Right lobe of liver (tissue), 6 donors: ENCODE measurements at regions not wholly inside any gene's neighbourhood (a gene's known extent, or its start where the extent isn't known, plus 50 kb on each side); places are given as distances from the start of the nearest gene placed in this dataset.

Source experiments
- ATAC-seq, 4 donors: fragments of 200-7000 bp; cut with Tn5 transposase; one replicate each; pipeline ENCODE4 v1.9.1; 2020; ENCODE audit warnings: mild to moderate bottlenecking in 4 of 4, moderate library complexity in 4 of 4
- DNase-seq, 3 donors: peaks; one replicate each; pipeline ENCODE4 v3.0.0-alpha.2; 2020
- H3K27ac ChIP-seq, 3 donors: fragments of 200-600 bp; one replicate each; pipeline ENCODE4 v1.8.0; 2022
- H3K27me3 ChIP-seq, 2 donors: fragments of 200-600 bp; one replicate each; pipeline ENCODE4 v1.8.0; 2022
- H3K36me3 ChIP-seq, 4 donors: fragments of 200-600 bp; sonication (generic) in 1 of 4; one replicate each; pipeline versions ENCODE4 v1.5.1 to v1.8.0; 2017 to 2022; ENCODE audit warnings: control low read depth in 1 of 4
- H3K4me1 ChIP-seq, 4 donors: fragments of 200-600 bp; sonication (generic) in 1 of 4; one replicate each; pipeline versions ENCODE4 v1.5.1 to v1.8.0; 2017 to 2022; ENCODE audit warnings: control low read depth in 1 of 4
- H3K4me3 ChIP-seq, 3 donors: fragments of 200-600 bp; one replicate each; pipeline ENCODE4 v1.8.0; 2022
- H3K9me3 ChIP-seq, 4 donors: fragments of 200-600 bp; sonication (generic) in 1 of 4; one replicate each; pipeline versions ENCODE4 v1.5.1 to v1.8.0; 2017 to 2022; ENCODE audit warnings: control low read depth in 1 of 4
- CTCF ChIP-seq, 4 donors: fragments of 200-600 bp in 3 of 4; fragments of 450-650 bp in 1 of 4; IDR thresholded peaks; one replicate each; pipeline versions ENCODE4 v1.5.1 to v1.8.0; 2016 to 2022; ENCODE audit warnings: antibody characterized with exemption in 4 of 4, mild to moderate bottlenecking in 2 of 4
- POLR2A ChIP-seq: fragments of 450-650 bp; IDR thresholded peaks from one replicate; pipeline ENCODE4 v1.6.1; 2017; ENCODE audit warnings: antibody characterized with exemption, mild to moderate bottlenecking
- WGBS: methylation state at CpG from one replicate; pipeline ENCODE4 v1.1.6; 2018; ENCODE audit warnings: low coverage, low lambda C conversion rate; ENCODE audit not compliant: insufficient coverage; ENCODE audit errors: missing lambda C conversion rate; 5-methylcytosine and 5-hydroxymethylcytosine counted together
- intact Hi-C, 2 donors: fragments of 100-400 bp; cut with DNase I; formaldehyde crosslinking; loops; one replicate each; pipeline versions ENCODE4 v1.11.2 to v1.14.1; 2022
- donor health status: DM: no; HTN: yes; CAD: no.
- donor health status: DM: no; HTN: no; CAD: no.
- donor health status: DM: no; HTN: no; CAD: no.
- donor health status: DM: no; HTN: yes; CAD: no.
- donor health status: DM: no; HTN: yes; CAD: no.

- WGBS: 40% methylated on average over 4 of the region's 4 CpGs
- intact Hi-C loops: no loop called here
- Histone ChIP-seq H3K27me3 (no peaks in the 10 kb centered on the region), H3K4me1 (no peaks in the 10 kb centered on the region), H3K4me3 (no peak overlapping the region), H3K9me3 (no peaks in the 10 kb centered on the region), H3K36me3 (no peaks in the 10 kb centered on the region), H3K27ac (no peak overlapping the region)
- ATAC-seq (no peak), DNase-seq (no peak)
- TF ChIP-seq CTCF (IDR thresholded peaks at IDR 0.05): no peak
- TF ChIP-seq POLR2A: no peak
Measured at GRCh38 chr3:31237887-31238286, 294.8 kb upstream of the STT3B start.

GRCh38 chr3:31240013-31240412, 292.7 kb upstream of the STT3B start:
- intact Hi-C loops: no loop called here
- H3K36me3 ChIP-seq: no peaks in the 10 kb centered on the region

GRCh38 chr3:31240466-31240865, 292.3 kb upstream of the STT3B start:
- 82% methylated on average over 1 of the region's 1 CpG for WGBS
- no peak for ATAC-seq
- no peak overlapping the region for H3K27ac ChIP-seq
- TF ChIP-seq POLR2A (no peak), CTCF (IDR thresholded peaks at IDR 0.05) (no peak)
- H3K9me3 ChIP-seq: no peaks in the 10 kb centered on the region
- no peak overlapping the region for H3K4me3 ChIP-seq
- intact Hi-C loops: no loop called here
- H3K36me3 ChIP-seq: no peaks in the 10 kb centered on the region
- no peaks in the 10 kb centered on the region for H3K4me1 ChIP-seq
- DNase-seq: no peak
- H3K27me3 ChIP-seq: no peaks in the 10 kb centered on the region

More at GRCh38 chr3:31240013-31240412, 292.7 kb upstream of the STT3B start:
- ATAC-seq (no peak), DNase-seq (no peak)
- Histone ChIP-seq H3K4me1 (no peaks in the 10 kb centered on the region), H3K4me3 (no peak overlapping the region), H3K27me3 (no peaks in the 10 kb centered on the region), H3K9me3 (no peaks in the 10 kb centered on the region), H3K27ac (no peak overlapping the region)
- 63% methylated on average over 5 of the region's 5 CpGs for WGBS
- TF ChIP-seq CTCF (IDR thresholded peaks at IDR 0.05): no peak
- TF ChIP-seq POLR2A: no peak

GRCh38 chr3:31240874-31241273, 291.9 kb upstream of the STT3B start:
- TF ChIP-seq POLR2A: no peak
- no peak for TF ChIP-seq CTCF (IDR thresholded peaks at IDR 0.05)
- ATAC-seq: no peak
- Histone ChIP-seq H3K9me3 (no peaks in the 10 kb centered on the region), H3K36me3 (no peaks in the 10 kb centered on the region), H3K4me3 (no peak overlapping the region), H3K4me1 (no peaks in the 10 kb centered on the region), H3K27me3 (no peaks in the 10 kb centered on the region), H3K27ac (no peak overlapping the region)
- WGBS: 36% methylated on average over 1 of the region's 1 CpG
- intact Hi-C loops: no loop called here
- DNase-seq: no peak

GRCh38 chr3:31241533-31241932, 291.2 kb upstream of the STT3B start:
- no peak for DNase-seq
- peak in 1 of 4 donors; percentile 36 for ATAC-seq
- Histone ChIP-seq H3K36me3 (no peaks in the 10 kb centered on the region), H3K27ac (no peak overlapping the region), H3K4me3 (no peak overlapping the region), H3K27me3 (no peaks in the 10 kb centered on the region), H3K4me1 (no peaks in the 10 kb centered on the region), H3K9me3 (no peaks in the 10 kb centered on the region)
- 50% methylated on average over 1 of the region's 3 CpGs for WGBS
- intact Hi-C loops: no loop called here
- TF ChIP-seq POLR2A (no peak), CTCF (IDR thresholded peaks at IDR 0.05) (no peak)
